Osteoblast (primary cell): ENCODE measurements at regions not wholly inside any gene's neighbourhood (a gene's known extent, or its start where the extent isn't known, plus 50 kb on each side); places are given as distances from the start of the nearest gene placed in this dataset.

Source experiments
- DNase-seq: peaks from one replicate; pipeline ENCODE4 v3.0.0; 2011; ENCODE audit warnings: low spot score, mixed read lengths; ENCODE audit not compliant: insufficient read length; ENCODE audit errors: missing footprints
- H2AFZ ChIP-seq: 2 replicates; pipeline ENCODE4 v1.6.0; 2011; ENCODE audit warnings: mild to moderate bottlenecking, low read length
- H3K27ac ChIP-seq: 2 replicates; pipeline ENCODE4 v1.5.1; 2011; ENCODE audit warnings: mild to moderate bottlenecking, low read depth, low read length, moderate library complexity
- H3K27me3 ChIP-seq: 2 replicates; pipeline ENCODE4 v1.6.0; 2012; ENCODE audit warnings: mild to moderate bottlenecking, control low read depth, inconsistent platforms, low read length, moderate library complexity; ENCODE audit not compliant: insufficient read depth
- H3K36me3 ChIP-seq: 2 replicates; pipeline ENCODE4 v1.5.1; 2011; ENCODE audit warnings: mild to moderate bottlenecking, low read length, control low read depth, moderate library complexity; ENCODE audit not compliant: insufficient read depth
- H3K4me1 ChIP-seq: 2 replicates; pipeline ENCODE4 v1.5.1; 2011; ENCODE audit warnings: mild to moderate bottlenecking, low read length, control low read depth, moderate library complexity; ENCODE audit not compliant: insufficient read depth
- H3K4me2 ChIP-seq: 2 replicates; pipeline ENCODE4 v1.6.0; 2011; ENCODE audit warnings: mild to moderate bottlenecking, low read length; ENCODE audit not compliant: insufficient read depth
- H3K4me3 ChIP-seq: fragments of 200-600 bp; sonication (generic); 3 replicates; pipeline ENCODE4 v1.5.1; 2012; ENCODE audit warnings: mild to moderate bottlenecking, low read length, inconsistent platforms; ENCODE audit not compliant: insufficient read depth
- H3K79me2 ChIP-seq: 2 replicates; pipeline ENCODE4 v1.6.0; 2012; ENCODE audit warnings: mild to moderate bottlenecking, low read length, control low read depth, inconsistent platforms; ENCODE audit not compliant: insufficient read depth
- H3K9me3 ChIP-seq: 2 replicates; pipeline ENCODE4 v1.5.1; 2011; ENCODE audit warnings: low read depth, low read length, control low read depth
- H4K20me1 ChIP-seq: 2 replicates; pipeline ENCODE4 v1.6.0; 2012; ENCODE audit warnings: mild to moderate bottlenecking, low read length, control low read depth; ENCODE audit not compliant: insufficient read depth
- CTCF ChIP-seq: IDR thresholded peaks from 2 replicates; pipeline ENCODE4 v1.5.1; 2011; ENCODE audit warnings: mild to moderate bottlenecking, low read depth, low read length, moderate library complexity; ENCODE audit errors: extremely low read depth

- Histone ChIP-seq H3K27me3 (peaks cover 17% of the 10 kb centered on the region), H3K27ac (no peak overlapping the region), H3K4me1 (no peaks in the 10 kb centered on the region), H3K36me3 (no peaks in the 10 kb centered on the region), H3K79me2 (no peaks in the 10 kb centered on the region), H3K9me3 (no peaks in the 10 kb centered on the region), H3K4me3 (no peak overlapping the region), H3K4me2 (no peak overlapping the region), H2AFZ (no peak overlapping the region), H4K20me1 (no peaks in the 10 kb centered on the region)
- DNase-seq: no peak
- no peak for TF ChIP-seq CTCF
These were observed 207.0 kb upstream of the CCDC68 start for GRCh38 chr18:55166260-55166598.

- no peak for TF ChIP-seq CTCF
These were observed 204.3 kb upstream of the CCDC68 start for GRCh38 chr18:55163550-55163949.

GRCh38 chr18:55161916-55162315, 202.7 kb upstream of the CCDC68 start:
- peak; percentile 65 for DNase-seq
- H3K27me3 ChIP-seq: peaks cover 19% of the 10 kb centered on the region
- H3K9me3 ChIP-seq: no peaks in the 10 kb centered on the region
- no peak overlapping the region for H3K4me2 ChIP-seq
- TF ChIP-seq CTCF: no peak
- H3K79me2 ChIP-seq: no peaks in the 10 kb centered on the region
- H3K4me1 ChIP-seq: no peaks in the 10 kb centered on the region
- H4K20me1 ChIP-seq: no peaks in the 10 kb centered on the region
- H3K4me3 ChIP-seq: no peak overlapping the region
- no peak overlapping the region for H3K27ac ChIP-seq
- H3K36me3 ChIP-seq: no peaks in the 10 kb centered on the region
- H2AFZ ChIP-seq: no peak overlapping the region

More at GRCh38 chr18:55163550-55163949, 204.3 kb upstream of the CCDC68 start:
- no peaks in the 10 kb centered on the region for H3K79me2 ChIP-seq
- no peak overlapping the region for H3K27ac ChIP-seq
- H4K20me1 ChIP-seq: no peaks in the 10 kb centered on the region
- H3K4me2 ChIP-seq: no peak overlapping the region
- H3K4me1 ChIP-seq: no peaks in the 10 kb centered on the region
- H3K36me3 ChIP-seq: no peaks in the 10 kb centered on the region
- H3K9me3 ChIP-seq: no peaks in the 10 kb centered on the region
- H2AFZ ChIP-seq: no peak overlapping the region
- H3K4me3 ChIP-seq: no peak overlapping the region
- peaks cover 17% of the 10 kb centered on the region for H3K27me3 ChIP-seq
- DNase-seq: no peak

GRCh38 chr18:55159027-55159426, 199.8 kb upstream of the CCDC68 start:
- Histone ChIP-seq H3K79me2 (no peaks in the 10 kb centered on the region), H3K4me3 (no peak overlapping the region), H3K9me3 (no peaks in the 10 kb centered on the region), H3K27ac (no peak overlapping the region), H3K27me3 (peaks cover 3% of the 10 kb centered on the region), H4K20me1 (no peaks in the 10 kb centered on the region), H3K36me3 (no peaks in the 10 kb centered on the region), H3K4me2 (no peak overlapping the region), H2AFZ (no peak overlapping the region), H3K4me1 (no peaks in the 10 kb centered on the region)
- no peak for DNase-seq
- TF ChIP-seq CTCF: no peak
